GM19372 (cell line): ENCODE measurements at regions not wholly inside any gene's neighbourhood (a gene's known extent, or its start where the extent isn't known, plus 50 kb on each side); places are given as distances from the start of the nearest gene placed in this dataset.
A peak's percentile ranks its signal among the peaks of the same experiment; 100 is the strongest.
"Not testable (repeated sequence)": the region's sequence is repeated elsewhere in the genome, so short reads cannot be mapped to it uniquely, and the experiment has no call there.

Experiments
- ATAC-seq: cut with Tn5 transposase; IDR thresholded peaks from one replicate; pipeline ENCODE4 v1.9.1; 2021; ENCODE audit warnings: mild to moderate bottlenecking, low read depth, moderate library complexity; ENCODE audit not compliant: unreplicated experiment

DNA sequence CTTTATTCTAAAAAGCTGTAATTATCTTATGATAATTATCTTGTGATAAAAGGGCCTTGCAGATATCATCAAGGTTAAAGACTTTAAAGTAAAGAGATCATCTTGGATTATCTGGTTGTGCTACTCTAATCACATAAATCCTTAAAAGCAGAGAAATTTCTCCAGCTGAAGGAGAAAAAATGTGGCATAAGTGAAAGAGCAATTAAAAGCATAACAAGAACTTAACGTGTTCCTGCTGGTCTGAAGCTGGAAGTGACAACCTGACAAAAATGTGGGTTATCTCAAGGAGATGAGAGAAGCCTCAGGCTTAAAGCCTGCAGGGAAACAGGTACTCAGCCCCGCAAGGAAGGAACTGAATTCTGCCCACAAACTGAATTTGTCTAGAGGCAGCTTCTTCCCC lies 449.1 kb upstream of the NDST4 start:
- ATAC-seq, result no peak

DNA sequence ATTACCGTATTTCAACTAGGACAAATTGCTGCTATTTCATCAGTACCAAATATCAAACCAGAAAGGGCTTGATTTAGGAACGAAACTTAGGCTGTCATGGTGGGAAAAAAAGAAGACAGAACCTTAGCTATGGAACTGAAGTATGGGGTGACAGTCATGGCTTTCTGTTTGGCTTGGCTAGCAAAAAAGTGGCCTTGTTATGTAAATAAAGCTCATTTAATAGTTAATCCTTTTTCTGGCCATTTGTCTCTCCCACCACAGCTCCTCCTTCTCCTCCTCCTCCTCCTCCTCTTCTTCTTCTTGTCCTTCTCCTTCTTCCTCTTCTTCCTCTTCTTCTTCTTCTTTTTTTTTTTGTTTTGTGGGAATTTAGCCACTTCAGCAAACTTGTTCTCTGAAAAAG lies 434.7 kb upstream of the NDST4 start:
- ATAC-seq, result no peak

DNA sequence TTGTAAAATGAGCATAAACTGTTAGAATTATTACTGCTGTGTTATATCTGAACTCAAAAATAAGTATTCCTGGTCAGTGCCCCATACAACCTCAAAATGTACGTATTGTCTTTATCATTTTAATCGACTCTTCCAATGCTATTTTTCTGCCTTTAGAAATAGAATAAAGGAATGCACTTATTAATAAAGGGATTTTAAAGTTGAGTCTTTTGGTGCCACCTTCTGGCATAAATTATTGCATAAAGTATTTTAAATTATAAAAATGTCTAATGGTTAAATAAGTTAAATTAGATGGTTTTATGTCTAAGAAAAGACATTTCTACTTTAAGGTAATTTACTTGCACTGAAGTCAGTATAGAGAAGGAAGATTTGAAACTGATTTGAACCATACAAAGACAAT lies 424.0 kb upstream of the NDST4 start:
- no peak for ATAC-seq

DNA sequence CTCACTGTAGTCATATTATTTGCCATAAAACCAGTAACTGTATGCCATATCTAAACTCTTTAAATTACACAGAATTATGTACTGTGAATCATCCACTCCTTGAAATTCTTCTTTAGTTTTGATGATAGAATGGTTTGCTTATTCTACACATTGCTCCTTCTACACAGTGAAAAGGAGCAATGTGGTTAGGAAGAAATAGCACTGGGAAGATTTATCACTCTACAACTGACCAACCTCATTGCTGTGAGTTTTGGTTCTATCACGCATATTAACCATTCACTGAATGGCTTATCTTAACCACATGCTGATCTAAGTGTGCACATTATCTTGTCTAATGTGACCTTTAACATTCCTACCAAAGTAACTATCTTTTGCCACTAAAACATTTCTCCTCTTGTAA lies 415.7 kb upstream of the NDST4 start:
- ATAC-seq, result no peak

DNA sequence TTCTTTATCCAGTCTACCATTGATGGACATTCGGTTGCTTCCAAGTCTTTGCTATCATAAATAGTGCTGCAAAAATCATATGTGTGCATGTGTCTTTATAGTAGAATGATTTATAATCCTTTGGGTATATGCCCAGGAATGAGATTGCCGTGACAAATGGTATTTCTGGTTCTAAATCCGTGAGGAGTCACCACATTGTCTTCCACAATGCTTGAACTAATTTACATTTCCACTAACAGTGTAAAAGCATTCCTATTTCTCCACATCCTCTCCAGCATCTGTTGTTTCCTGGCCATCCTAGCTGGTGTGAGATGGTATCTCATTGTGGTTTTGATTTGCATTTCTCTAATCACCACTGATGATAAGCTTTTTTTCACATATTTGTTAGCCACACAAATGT lies 406.1 kb upstream of the NDST4 start:
- not testable (repeated sequence) for ATAC-seq

DNA sequence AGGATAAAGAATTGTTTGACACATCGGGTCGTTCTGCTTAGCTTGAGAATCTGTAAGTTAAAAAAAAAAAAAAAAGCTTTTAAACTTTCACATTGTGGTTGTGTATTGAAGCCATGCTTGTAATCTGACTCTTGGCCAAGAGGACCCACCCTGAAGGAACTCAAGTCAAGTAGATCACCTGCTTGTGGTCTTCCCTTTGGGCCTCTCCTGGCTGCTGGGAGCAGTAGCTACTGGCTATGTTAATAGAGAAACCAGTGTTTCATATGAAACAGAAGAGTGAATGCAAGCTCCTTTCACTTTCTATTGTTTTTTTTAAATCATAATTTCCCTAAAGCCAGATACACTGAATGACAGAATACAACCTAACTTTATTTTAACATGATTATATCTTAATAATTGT lies 402.4 kb upstream of the NDST4 start:
- peak; percentile 92 for ATAC-seq

DNA sequence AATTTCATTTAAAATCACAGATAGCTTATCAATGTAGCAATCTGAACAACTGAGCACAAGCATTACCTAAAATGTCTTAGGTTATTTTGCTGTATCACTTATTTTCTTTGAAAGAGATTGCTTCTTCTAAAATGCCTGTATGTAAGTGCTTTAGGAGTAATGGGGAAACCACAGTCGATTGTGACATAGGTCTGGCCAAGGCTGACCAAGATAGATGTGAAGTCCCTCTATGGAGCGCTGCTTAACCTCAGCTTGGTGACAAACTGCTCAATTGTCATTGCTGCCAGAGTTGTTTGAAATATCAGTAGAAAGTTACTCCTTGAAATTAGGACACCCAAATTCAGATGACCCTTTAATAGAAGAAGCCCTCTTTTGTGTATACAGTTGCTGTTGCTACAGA lies 401.9 kb upstream of the NDST4 start:
- peak; percentile 30 for ATAC-seq

DNA sequence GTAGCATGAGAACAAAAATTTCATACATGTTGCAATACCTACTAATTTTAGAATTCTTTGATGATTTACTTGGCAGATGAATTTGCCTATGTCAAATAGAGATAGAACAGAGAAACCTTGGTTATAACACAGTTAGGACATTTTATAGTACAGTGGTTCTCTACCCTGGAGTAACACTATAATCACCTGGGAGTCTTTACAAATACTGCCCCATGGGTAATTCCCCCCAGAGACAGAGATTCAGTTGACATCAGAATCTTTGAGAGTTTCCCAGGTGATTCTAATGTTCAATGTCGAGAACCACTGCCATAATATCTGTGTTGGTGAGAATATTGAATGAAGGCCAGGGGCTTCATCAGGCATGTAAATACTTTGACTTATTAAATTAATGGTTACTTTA lies 401.3 kb upstream of the NDST4 start:
- ATAC-seq, result no peak

DNA sequence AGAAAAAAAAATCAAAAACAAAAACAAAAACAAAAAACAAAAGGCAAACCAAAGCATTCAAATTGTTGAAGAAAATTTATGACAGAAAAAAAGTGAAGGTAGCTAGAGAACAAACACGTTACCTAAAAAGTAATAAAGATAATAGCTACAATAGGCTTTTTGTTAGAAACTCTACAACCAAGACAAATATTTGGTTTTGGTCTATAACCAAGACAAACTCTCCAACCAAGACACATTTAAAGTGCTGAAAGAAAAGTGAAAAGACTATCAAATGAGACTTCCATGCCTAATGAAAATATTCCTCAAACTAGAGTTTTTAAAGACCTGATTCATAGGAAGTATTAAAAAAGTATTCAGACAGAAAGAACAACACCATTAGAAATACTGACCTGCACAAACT lies 391.9 kb upstream of the NDST4 start:
- no peak for ATAC-seq

DNA sequence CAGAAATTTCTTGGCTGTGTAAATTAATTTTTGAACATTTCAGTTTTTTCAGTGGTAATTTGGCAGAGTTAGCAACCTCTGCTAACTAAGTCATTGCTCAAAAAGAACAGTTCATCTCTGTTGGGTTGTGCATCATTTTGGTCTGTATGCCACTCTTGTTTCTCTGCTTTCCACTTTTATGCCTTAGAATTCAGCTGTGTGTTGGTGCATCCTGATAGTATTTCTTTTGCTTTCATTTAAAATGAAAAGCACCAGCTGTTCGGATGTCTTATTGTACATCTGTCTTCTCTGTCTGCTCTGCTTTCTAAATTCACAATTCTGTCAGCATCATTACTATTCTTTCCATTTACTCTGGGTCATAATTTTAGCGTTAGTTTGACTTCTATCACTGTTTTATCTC lies 388.2 kb upstream of the NDST4 start:
- ATAC-seq, result no peak

DNA sequence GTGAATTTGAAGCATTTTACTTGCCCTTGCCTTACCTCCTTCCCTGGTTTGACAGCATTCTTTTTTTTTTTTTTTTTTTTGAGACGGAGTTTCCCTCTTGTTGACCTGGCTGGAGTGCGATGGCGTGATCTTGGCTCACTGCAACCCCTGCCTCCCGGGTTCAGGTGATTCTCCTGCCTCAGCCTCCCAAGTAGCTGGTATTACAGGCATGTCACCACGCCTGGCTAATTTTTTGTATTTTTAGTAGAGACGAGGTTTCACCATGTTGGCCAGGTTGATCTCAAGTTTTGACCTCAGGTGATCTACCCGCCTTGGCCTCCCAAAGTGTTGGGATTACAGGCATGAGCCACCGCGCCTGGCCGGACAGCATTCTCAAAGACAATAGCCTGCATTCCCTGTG lies 380.4 kb upstream of the NDST4 start:
- not testable (repeated sequence) for ATAC-seq

DNA sequence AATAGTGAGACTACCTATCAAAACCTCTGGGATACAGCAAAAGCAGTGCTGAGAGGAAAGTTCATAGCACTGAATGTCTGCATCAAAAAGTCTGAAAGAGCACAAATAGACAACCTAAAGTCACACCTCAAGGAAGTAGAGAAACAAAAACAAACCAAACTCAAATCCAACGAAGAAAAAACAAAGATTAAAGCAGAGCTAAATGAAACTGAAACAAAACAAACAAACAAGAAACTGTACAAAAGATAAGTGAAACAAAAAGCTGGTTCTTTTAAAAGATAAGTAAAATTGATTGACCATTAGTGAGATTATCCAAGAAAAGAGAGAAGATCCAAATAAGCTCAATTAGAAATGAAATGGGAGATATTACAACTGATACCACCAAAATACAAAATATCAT lies 378.3 kb upstream of the NDST4 start:
- no peak for ATAC-seq

DNA sequence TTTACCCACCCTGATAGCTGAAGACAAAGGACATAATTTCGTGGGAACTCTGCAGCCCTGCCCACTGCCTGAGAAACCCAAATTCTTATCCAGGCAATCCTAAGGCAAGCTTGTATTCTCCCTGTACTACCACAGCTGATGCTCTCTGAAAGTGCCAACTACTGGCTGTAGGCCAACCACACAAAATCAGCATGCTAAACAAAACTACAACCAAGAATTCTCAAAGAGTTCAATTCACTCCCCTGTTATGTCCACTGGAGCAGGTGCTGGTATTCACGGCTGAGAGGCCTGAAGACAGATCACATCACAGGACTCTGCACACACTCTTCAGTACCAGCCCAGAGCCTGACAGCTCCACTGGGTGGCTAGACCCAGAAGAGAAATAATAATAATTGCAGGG lies 375.9 kb upstream of the NDST4 start:
- ATAC-seq, result no peak

DNA sequence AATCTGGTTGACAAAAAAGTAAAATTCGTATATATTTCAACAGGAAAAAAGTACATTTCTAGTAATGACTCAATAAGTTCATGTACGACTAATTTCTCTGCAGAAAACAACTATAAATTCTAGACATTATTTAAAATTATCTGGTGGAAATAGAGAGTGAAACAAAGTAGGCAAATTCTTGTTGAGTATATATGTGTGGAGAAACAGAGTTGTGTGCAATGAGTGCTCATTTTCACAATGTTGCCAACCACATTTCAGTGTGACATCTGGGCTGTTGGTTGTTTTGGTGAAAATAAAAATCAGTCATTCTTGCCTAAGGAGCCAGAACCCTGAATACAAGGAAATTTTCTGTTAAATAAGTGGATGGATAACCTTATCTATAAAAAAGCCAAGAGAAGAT lies 372.0 kb upstream of the NDST4 start:
- no peak for ATAC-seq

DNA sequence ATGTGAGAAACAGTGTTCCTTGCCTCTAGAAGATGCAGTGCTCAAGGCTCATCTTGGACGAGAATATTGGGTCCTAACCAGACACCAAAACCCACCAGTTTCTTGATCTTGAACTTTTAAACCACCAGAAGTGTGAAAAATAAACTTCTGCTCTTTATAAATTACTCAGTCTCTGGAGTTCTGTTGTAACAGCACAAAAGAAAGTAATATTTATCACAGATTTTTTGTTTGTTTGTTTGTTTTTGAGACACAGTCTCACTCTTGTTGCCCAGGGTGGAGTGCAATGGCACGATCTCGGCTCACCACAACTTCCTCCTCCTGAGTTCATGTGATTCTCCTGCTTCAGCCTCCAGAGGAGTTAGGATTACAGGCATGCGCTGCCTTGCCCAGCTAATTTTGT lies 371.1 kb upstream of the NDST4 start:
- no peak for ATAC-seq

DNA sequence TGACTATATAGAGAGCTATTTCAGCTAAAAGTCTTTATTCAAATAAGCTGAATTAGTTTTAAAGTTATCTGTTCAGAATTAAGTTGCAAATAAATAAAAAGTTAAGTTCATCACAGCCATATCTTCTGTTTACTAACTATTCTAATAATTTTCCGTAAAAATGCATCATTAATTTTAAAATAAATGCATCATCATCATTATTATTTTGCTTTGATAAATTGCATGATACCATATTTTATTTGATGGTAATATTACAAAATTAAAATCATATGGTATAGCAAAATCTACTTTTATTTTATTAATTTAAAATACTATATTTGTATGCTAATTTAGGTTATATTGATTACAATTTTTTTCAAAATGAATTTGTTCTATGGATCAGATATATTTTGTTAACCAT lies 357.3 kb upstream of the NDST4 start:
- ATAC-seq, result no peak

DNA sequence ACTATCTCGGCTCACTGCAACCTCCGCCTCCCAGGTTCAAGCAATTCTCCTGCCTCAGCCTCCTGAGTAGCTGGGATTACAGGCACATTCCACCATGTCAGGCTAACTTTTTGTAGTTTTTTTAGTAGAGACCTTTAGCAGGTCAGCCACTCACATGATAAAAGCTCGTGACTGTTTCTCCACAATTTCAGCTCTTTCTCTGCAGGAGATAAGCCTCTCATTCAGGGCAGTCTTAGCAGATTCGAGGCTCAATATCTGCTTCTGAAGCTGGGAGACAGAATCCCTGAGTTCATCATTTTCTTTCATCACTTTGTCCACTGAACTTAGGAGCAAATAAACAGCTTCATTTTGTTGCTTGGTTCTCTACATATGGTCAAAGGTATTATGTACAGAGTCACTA lies 345.9 kb upstream of the NDST4 start:
- ATAC-seq, result not testable (repeated sequence)

DNA sequence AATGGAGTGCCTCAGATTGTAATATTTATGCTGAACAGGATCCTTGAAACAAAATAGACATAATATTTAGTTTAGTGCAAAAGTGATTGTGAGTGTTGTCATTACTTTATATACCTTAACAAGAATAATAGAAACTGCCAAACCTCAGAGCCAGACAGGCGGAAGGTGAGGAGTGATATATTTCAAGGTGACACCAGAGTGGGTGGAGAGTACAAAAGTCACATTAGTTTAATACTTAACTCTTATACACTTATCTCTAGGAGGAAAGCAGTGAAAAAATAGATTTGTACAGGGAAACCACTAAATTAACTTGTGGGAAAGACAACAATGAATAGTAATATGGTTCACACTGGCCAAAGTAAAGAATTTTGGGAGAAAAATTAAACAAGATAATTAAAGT lies 342.8 kb upstream of the NDST4 start:
- ATAC-seq, result no peak

DNA sequence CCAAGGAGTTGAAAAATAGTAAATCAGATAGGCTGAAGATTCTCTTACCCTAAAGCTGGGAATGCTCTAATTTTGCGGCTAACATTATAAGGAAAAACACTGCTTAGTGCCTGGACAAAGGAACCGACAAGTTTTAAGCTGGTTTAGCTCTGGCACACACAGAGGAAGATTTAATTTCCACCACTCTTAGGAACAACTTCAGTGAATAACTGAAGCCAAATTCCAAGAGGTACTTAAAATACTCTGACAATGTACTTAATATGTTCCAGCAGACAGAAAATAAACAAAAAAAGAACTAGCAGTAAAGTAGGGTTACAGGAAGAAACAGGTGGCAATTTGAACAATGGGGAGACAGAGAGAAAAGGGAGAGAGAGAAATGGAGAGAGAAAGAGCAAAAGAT lies 340.8 kb upstream of the NDST4 start:
- no peak for ATAC-seq

DNA sequence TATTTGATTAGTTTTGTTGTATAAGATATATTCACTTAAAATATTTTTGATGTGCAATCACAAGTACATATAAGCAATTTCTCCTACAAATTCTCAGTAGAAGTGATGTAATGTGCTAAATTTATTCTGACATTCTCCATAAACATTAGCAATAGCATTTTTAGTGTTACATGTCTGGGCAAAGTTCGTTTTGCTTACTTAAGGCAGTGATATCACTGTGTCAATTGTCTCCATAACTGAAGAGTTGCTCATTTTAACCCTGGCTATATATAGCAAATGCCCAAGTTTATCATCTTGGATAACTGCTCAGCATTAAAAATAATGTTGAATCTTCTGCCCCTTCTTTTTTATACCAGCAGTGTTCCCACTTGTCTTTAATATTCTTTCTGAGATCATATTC lies 340.0 kb upstream of the NDST4 start:
- no peak for ATAC-seq

DNA sequence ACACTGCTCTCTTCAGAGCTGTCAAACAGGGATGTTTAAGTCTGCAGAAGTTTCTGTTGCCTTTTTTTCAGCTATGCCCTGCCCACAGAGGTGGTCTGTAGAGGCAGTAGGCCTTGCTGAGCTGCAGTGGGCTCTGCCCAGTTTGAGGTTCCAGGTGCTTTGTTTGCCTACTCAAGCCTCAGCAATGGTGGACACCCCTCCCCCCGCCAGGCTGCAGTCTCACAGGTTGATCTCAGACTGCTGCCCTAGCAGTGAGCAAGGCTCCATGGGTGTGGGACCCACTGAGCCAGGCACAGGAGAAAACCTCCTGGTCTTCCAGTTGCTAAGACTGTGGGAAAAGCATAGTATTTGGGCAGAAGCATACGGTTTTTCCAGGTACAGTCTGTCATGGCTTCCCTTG lies 338.8 kb upstream of the NDST4 start:
- ATAC-seq, result not testable (repeated sequence)

DNA sequence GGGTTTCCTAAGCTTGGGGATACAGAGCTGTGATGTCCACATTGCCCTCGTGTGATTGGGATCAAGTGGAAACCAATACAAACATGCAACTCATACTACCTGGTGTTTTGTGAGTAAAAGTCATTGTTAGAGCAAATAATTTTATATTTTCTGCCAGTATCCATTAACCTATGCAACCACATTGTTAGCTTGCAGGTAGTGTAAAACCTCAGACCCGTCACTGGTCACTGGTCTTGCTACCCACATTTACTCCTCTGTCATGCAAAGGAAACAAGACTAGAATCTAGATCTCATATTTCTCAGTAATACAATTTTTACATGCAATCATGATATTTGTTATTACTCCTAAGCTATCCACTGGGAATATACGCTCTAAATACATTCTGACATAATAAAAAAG lies 324.3 kb upstream of the NDST4 start:
- ATAC-seq, result no peak

DNA sequence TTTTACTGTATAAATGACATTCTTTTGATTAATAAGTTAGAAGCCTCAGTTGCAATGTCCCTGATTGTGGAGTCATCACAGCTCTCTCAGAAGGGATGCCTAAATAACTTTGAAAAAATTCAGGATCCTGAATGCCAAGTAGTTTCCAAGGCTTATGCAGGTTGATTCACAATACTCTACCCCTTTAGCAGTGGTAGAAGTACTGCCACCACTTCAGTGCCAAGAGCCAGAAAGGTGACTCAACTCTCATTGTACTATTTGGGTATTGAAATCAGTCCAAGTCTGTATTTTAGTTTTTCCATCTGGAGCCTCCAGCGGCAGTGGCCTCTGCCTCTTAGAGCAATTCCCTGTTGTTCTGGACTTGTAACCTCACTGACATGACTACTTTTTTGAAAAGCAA lies 320.1 kb upstream of the NDST4 start:
- ATAC-seq, result no peak

DNA sequence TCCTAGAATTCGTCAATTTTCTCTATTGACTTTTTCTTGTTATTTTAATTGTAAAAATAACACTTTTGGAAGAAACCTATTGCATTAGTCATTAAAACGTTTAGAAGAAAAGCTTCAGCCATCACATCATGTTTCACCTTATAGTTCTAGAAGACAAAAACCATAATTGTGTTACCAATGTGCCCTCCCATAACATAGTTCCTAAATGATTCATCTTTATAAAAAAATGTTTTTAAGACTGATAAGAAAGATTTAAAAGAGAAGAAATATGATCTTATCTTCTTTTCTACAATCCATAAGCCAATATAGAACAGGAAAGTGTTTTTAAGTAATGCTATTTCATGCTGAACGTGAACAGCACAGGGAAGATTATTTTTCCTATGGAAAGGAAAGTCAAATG lies 316.6 kb upstream of the NDST4 start:
- no peak for ATAC-seq
